Thyroid gland (tissue), 4 donors: ENCODE measurements at regions not wholly inside any gene's neighbourhood (a gene's known extent, or its start where the extent isn't known, plus 50 kb on each side); places are given as distances from the start of the nearest gene placed in this dataset.
"Not testable (repeated sequence)": the region's sequence is repeated elsewhere in the genome, so short reads cannot be mapped to it uniquely, and the experiment has no call there.

Source experiments
- DNase-seq, 2 donors: peaks; one replicate each; pipeline ENCODE4 v3.0.0-alpha.2; 2019
- H3K27ac ChIP-seq, 3 donors: fragments of 200-600 bp; sonication (generic); 1 replicate in 2 of 3; 2 replicates in 1 of 3; pipeline ENCODE4 v1.5.1; 2016 to 2019; ENCODE audit warnings: mild to moderate bottlenecking in 1 of 3, moderate library complexity in 1 of 3
- H3K27me3 ChIP-seq: fragments of 200-600 bp; sonication (generic); one replicate; pipeline ENCODE4 v1.5.1; 2019
- H3K36me3 ChIP-seq, 2 donors: fragments of 200-600 bp; sonication (generic); one replicate each; pipeline ENCODE4 v1.5.1; 2016 to 2019
- H3K4me1 ChIP-seq, 2 donors: fragments of 200-600 bp; sonication (generic); one replicate each; pipeline ENCODE4 v1.5.1; 2017 to 2019
- H3K4me3 ChIP-seq, 3 donors: fragments of 200-600 bp; sonication (generic); replicated peaks in 1 of 3; 1 replicate in 2 of 3; 2 replicates in 1 of 3; pipeline ENCODE4 v1.5.1; 2016; ENCODE audit warnings: mild to moderate bottlenecking in 1 of 3
- H3K9me3 ChIP-seq: fragments of 200-600 bp; sonication (generic); one replicate; pipeline ENCODE4 v1.5.1; 2017
- POLR2A ChIP-seq, 2 donors: fragments of 450-650 bp; IDR thresholded peaks; one replicate each; pipeline ENCODE4 v1.6.1; 2017; ENCODE audit warnings: antibody characterized with exemption in 2 of 2, mild to moderate bottlenecking in 2 of 2, moderate library complexity in 1 of 2
- WGBS, 2 donors: methylation state at CpG; one replicate each; pipeline ENCODE4 v1.1.5; 2017; 5-methylcytosine and 5-hydroxymethylcytosine counted together
- intact Hi-C: fragments of 100-400 bp; cut with DNase I; formaldehyde crosslinking; loops from one replicate; pipeline ENCODE4 v1.15.1; 2023
- TF ChIP-seq, protein P1 (sequence below), 6 experiments: fragments of 200-600 bp in 3 of 6; fragments of 450-650 bp in 3 of 6; sonication (generic) in 3 of 6; IDR thresholded peaks; one replicate each; pipeline ENCODE4 v1.5.1; 2016 to 2019; ENCODE audit warnings: antibody characterized with exemption in 6 of 6, mild to moderate bottlenecking in 2 of 6, inconsistent platforms in 1 of 6, moderate library complexity in 1 of 6

GRCh38 chr21:19468991-19469715, 1065.6 kb upstream of the TMPRSS15 start:
- no peak for DNase-seq
- Histone ChIP-seq H3K4me1 (no peaks in the 10 kb centered on the region), H3K36me3 (no peaks in the 10 kb centered on the region), H3K27ac (no peak overlapping the region), H3K9me3 (no peaks in the 10 kb centered on the region), H3K27me3 (no peaks in the 10 kb centered on the region), H3K4me3 (no peak overlapping the region)
- no peak for TF ChIP-seq POLR2A (IDR thresholded peaks at IDR 0.05)
- TF ChIP-seq, protein P1, sequence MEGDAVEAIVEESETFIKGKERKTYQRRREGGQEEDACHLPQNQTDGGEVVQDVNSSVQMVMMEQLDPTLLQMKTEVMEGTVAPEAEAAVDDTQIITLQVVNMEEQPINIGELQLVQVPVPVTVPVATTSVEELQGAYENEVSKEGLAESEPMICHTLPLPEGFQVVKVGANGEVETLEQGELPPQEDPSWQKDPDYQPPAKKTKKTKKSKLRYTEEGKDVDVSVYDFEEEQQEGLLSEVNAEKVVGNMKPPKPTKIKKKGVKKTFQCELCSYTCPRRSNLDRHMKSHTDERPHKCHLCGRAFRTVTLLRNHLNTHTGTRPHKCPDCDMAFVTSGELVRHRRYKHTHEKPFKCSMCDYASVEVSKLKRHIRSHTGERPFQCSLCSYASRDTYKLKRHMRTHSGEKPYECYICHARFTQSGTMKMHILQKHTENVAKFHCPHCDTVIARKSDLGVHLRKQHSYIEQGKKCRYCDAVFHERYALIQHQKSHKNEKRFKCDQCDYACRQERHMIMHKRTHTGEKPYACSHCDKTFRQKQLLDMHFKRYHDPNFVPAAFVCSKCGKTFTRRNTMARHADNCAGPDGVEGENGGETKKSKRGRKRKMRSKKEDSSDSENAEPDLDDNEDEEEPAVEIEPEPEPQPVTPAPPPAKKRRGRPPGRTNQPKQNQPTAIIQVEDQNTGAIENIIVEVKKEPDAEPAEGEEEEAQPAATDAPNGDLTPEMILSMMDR (IDR thresholded peaks at IDR 0.05) = no peak
- 81 to 89% methylated on average over 3 of the region's 3 CpGs for WGBS, 2 donors
- intact Hi-C loops = no loop called here

DNA sequence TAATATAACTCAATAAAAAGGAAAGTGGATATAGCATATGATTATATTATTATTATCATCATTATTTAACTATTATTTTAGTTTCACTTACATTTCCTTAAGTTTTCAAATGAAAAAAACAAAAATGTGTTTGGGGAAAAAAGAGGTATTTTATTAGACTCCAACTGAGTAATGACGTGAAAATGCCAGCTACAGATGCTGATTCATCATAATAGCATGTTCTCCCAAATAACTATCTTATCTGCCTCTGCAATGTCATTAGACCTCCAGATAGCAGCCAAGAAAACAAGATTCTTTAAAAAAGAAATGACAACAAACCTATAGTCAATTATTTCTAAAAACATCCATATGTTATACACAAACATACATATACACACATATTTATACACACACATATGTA, 1071.9 kb upstream of the TMPRSS15 start:
- H3K4me3 ChIP-seq = no peak overlapping the region
- no peak for DNase-seq
- TF ChIP-seq, protein P1 (IDR thresholded peaks at IDR 0.05) = no peak
- no peak for TF ChIP-seq POLR2A (IDR thresholded peaks at IDR 0.05)
- no peaks in the 10 kb centered on the region for H3K4me1 ChIP-seq
- intact Hi-C loops = no loop called here
- H3K27me3 ChIP-seq = no peaks in the 10 kb centered on the region
- H3K9me3 ChIP-seq = no peaks in the 10 kb centered on the region
- WGBS, 2 donors = 81 to 85% methylated on average over 1 of the region's 1 CpG
- H3K36me3 ChIP-seq = no peaks in the 10 kb centered on the region
- no peak overlapping the region for H3K27ac ChIP-seq

GRCh38 chr21:19489930-19490329, 1086.3 kb upstream of the TMPRSS15 start:
- Histone ChIP-seq H3K36me3 (no peaks in the 10 kb centered on the region), H3K4me1 (no peaks in the 10 kb centered on the region), H3K27ac (no peak overlapping the region), H3K9me3 (no peaks in the 10 kb centered on the region), H3K27me3 (no peaks in the 10 kb centered on the region), H3K4me3 (no peak overlapping the region)
- no peak for DNase-seq
- WGBS, 2 donors = 44 to 52% methylated on average over 3 of the region's 3 CpGs
- intact Hi-C loops = no loop called here
- TF ChIP-seq, protein P1 (IDR thresholded peaks at IDR 0.05) = no peak
- TF ChIP-seq POLR2A (IDR thresholded peaks at IDR 0.05) = no peak

DNA sequence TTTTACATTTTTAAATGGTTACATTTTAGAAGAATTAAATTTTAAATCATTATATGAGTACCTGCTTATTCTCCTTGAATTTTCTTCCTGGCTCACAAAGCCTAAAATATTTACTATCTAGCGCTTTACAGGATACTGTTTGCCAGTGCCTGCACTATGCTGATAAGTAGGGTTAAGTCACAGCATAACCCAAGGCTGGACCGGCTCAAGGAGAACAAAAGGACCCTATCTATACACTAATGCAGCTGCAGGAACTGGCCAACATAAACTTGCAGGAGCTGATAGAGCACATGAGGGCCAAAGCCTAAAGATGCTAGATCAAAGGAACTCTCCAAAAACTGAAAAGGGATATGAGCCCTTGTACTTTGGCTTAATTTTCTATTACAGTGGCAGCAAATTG, 1086.9 kb upstream of the TMPRSS15 start:
- WGBS, 2 donors = 15 to 51% methylated on average over 1 to 2 of the region's 2 CpGs
- no peak for TF ChIP-seq POLR2A (IDR thresholded peaks at IDR 0.05)
- TF ChIP-seq, protein P1 (IDR thresholded peaks at IDR 0.05) = no peak
- intact Hi-C loops = no loop called here

GRCh38 chr21:19493437-19494241, 1090.1 kb upstream of the TMPRSS15 start:
- H3K27me3 ChIP-seq, DNase-seq, H3K4me3 ChIP-seq, H3K9me3 ChIP-seq, H3K36me3 ChIP-seq, H3K4me1 ChIP-seq, H3K27ac ChIP-seq, intact Hi-C loops: not testable (repeated sequence)
- WGBS, 2 donors = 94 to 96% methylated on average over 28 to 30 of the region's 52 CpGs

More for the DNA sequence above, 1086.9 kb upstream of the TMPRSS15 start:
- no peak overlapping the region for H3K27ac ChIP-seq
- no peak for DNase-seq
- H3K9me3 ChIP-seq = no peaks in the 10 kb centered on the region
- H3K36me3 ChIP-seq = no peaks in the 10 kb centered on the region
- H3K4me3 ChIP-seq = no peak overlapping the region
- H3K27me3 ChIP-seq = no peaks in the 10 kb centered on the region
- no peaks in the 10 kb centered on the region for H3K4me1 ChIP-seq
